Uterus (tissue), 3 donors: ENCODE measurements at regions not wholly inside any gene's neighbourhood (a gene's known extent, or its start where the extent isn't known, plus 50 kb on each side); places are given as distances from the start of the nearest gene placed in this dataset.
"Not testable (repeated sequence)": the region's sequence is repeated elsewhere in the genome, so short reads cannot be mapped to it uniquely, and the experiment has no call there.

Source experiments
- DNase-seq, 2 donors: peaks; one replicate each; pipeline ENCODE4 v3.0.0-alpha.2; 2019 to 2020
- H3K27ac ChIP-seq, 2 donors: fragments of 200-600 bp; sonication (generic); 1 replicate in 1 of 2; 2 replicates in 1 of 2; pipeline ENCODE4 v1.5.1; 2016 to 2018
- H3K27me3 ChIP-seq, 2 donors: fragments of 200-600 bp; sonication (generic); one replicate each; pipeline ENCODE4 v1.5.1; 2018 to 2019; ENCODE audit warnings: control low read depth in 1 of 2
- H3K36me3 ChIP-seq, 2 donors: fragments of 200-600 bp; sonication (generic); one replicate each; pipeline ENCODE4 v1.5.1; 2019; ENCODE audit warnings: control low read depth in 1 of 2
- H3K4me1 ChIP-seq, 2 donors: fragments of 200-600 bp; sonication (generic); one replicate each; pipeline ENCODE4 v1.5.1; 2018 to 2019; ENCODE audit warnings: control low read depth in 1 of 2
- H3K4me3 ChIP-seq, 2 donors: fragments of 200-600 bp; sonication (generic); 1 replicate in 1 of 2; 2 replicates in 1 of 2; pipeline ENCODE4 v1.5.1; 2018 to 2019; ENCODE audit warnings: mild to moderate bottlenecking in 1 of 2
- H3K9me3 ChIP-seq, 2 donors: fragments of 200-600 bp; sonication (generic); one replicate each; pipeline ENCODE4 v1.5.1; 2019; ENCODE audit warnings: control low read depth in 1 of 2
- POLR2A ChIP-seq, 2 donors: fragments of 450-650 bp; IDR thresholded peaks; one replicate each; pipeline ENCODE4 v1.6.1; 2016; ENCODE audit warnings: antibody characterized with exemption in 2 of 2, mild to moderate bottlenecking in 1 of 2, moderate library complexity in 1 of 2
- intact Hi-C: fragments of 100-400 bp; cut with DNase I; formaldehyde crosslinking; loops from one replicate; pipeline ENCODE4 v1.15.1; 2023; ENCODE audit warnings: low total_unique reads
- TF ChIP-seq, protein P1 (sequence below), 4 experiments: fragments of 200-600 bp in 2 of 4; fragments of 450-650 bp in 2 of 4; sonication (generic) in 2 of 4; IDR thresholded peaks; one replicate each; pipeline ENCODE4 v1.5.1; 2016 to 2019; ENCODE audit warnings: antibody characterized with exemption in 4 of 4, mild to moderate bottlenecking in 2 of 4, moderate library complexity in 1 of 4
- donor health status: DM: yes; HTN: yes; CAD: no.

DNA sequence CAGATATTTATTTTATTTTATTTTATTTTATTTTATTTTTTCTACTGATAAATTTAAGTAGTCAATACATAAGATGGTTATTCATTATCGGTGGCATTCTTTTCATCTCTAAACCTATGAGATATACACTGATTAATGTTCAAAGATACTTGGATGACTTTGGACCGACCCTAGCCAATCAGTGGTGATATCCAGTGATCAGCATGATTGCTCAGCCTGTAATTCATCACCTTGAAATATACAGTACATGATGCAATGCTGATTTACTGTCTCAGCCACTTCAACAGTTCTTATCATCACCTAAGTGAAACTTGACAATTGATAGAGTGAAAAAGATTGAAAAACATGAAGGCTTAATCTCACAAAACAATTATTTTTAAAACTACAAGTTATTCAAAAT is 1651.0 kb downstream of the REEP3 start:
- no peak for DNase-seq
- no peak overlapping the region for H3K4me3 ChIP-seq
- no peaks in the 10 kb centered on the region for H3K36me3 ChIP-seq
- TF ChIP-seq POLR2A (IDR thresholded peaks at IDR 0.05) = no peak
- TF ChIP-seq, protein P1, sequence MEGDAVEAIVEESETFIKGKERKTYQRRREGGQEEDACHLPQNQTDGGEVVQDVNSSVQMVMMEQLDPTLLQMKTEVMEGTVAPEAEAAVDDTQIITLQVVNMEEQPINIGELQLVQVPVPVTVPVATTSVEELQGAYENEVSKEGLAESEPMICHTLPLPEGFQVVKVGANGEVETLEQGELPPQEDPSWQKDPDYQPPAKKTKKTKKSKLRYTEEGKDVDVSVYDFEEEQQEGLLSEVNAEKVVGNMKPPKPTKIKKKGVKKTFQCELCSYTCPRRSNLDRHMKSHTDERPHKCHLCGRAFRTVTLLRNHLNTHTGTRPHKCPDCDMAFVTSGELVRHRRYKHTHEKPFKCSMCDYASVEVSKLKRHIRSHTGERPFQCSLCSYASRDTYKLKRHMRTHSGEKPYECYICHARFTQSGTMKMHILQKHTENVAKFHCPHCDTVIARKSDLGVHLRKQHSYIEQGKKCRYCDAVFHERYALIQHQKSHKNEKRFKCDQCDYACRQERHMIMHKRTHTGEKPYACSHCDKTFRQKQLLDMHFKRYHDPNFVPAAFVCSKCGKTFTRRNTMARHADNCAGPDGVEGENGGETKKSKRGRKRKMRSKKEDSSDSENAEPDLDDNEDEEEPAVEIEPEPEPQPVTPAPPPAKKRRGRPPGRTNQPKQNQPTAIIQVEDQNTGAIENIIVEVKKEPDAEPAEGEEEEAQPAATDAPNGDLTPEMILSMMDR (IDR thresholded peaks at IDR 0.05) = no peak
- H3K4me1 ChIP-seq = no peaks in the 10 kb centered on the region
- H3K9me3 ChIP-seq = no peaks in the 10 kb centered on the region
- no peaks in the 10 kb centered on the region for H3K27me3 ChIP-seq
- intact Hi-C loops = no loop called here
- H3K27ac ChIP-seq = no peak overlapping the region

DNA sequence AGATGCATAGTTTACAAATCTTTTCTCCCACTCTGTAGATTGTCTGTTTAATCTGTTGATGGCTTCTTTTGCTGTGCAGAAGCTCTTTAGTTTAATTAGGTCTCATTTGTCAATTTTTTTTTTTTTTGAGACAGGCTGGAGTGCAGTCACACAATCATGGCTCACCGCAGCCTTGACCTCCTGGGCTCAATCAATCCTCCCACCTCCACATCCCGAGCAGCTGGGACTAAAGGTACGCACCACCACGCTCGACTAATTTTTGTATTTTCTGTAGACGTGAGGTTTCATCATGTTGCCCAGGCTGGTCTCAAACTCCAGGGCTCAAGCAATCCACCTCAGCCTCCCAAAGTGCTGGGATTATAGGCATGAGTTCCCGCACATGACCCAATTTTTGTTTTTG is 1655.8 kb downstream of the REEP3 start:
- Histone ChIP-seq H3K4me3 (no peak overlapping the region), H3K9me3 (no peaks in the 10 kb centered on the region), H3K27ac (no peak overlapping the region), H3K4me1 (no peaks in the 10 kb centered on the region), H3K27me3 (no peaks in the 10 kb centered on the region), H3K36me3 (no peaks in the 10 kb centered on the region)
- TF ChIP-seq POLR2A (IDR thresholded peaks at IDR 0.05) = no peak
- TF ChIP-seq, protein P1 (IDR thresholded peaks at IDR 0.05) = no peak
- no peak for DNase-seq
- intact Hi-C loops = no loop called here

DNA sequence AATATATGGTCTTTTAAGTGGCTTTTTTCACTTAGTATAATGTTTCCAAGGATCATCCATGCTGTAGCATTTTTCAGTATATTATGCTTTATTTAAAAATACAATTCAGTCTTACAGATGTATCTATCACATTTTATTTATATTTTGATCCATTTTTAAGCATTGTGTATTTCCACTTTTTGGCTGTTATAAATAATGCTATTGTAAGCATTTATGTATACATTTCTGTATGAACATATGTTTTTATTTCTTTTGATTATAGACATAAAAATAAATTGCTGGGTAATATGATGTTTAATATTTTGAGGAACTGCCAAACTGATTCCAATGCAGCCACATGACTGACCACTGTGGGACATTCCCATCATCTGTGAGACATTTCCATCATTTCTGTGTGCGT is 1662.0 kb downstream of the REEP3 start:
- H3K27ac ChIP-seq = no peak overlapping the region
- no peaks in the 10 kb centered on the region for H3K36me3 ChIP-seq
- TF ChIP-seq POLR2A (IDR thresholded peaks at IDR 0.05) = no peak
- TF ChIP-seq, protein P1 (IDR thresholded peaks at IDR 0.05) = no peak
- intact Hi-C loops = no loop called here
- DNase-seq = no peak
- no peaks in the 10 kb centered on the region for H3K4me1 ChIP-seq
- no peaks in the 10 kb centered on the region for H3K9me3 ChIP-seq
- no peaks in the 10 kb centered on the region for H3K27me3 ChIP-seq
- H3K4me3 ChIP-seq = no peak overlapping the region

DNA sequence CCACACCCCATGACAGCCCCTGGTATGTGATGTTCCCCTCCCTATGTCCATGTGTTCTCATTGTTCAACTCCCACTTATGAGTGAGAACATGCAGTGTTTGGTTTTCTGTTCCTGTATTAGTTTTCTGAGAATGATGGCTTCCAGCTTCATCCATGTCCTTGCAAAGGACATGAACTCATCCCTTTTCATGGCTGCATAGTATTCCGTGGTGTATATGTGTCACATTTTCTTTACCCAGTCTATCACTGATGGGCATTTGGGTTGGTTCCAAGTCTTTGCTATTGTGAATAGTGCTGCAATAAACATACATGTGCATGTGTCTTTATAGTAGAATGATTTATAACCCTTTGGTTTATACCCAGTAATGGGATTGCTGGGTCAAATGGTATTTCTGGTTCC is 1665.5 kb downstream of the REEP3 start:
- H3K4me3 ChIP-seq, H3K9me3 ChIP-seq, DNase-seq, H3K4me1 ChIP-seq, H3K27ac ChIP-seq, H3K36me3 ChIP-seq, H3K27me3 ChIP-seq, intact Hi-C loops: not testable (repeated sequence)

DNA sequence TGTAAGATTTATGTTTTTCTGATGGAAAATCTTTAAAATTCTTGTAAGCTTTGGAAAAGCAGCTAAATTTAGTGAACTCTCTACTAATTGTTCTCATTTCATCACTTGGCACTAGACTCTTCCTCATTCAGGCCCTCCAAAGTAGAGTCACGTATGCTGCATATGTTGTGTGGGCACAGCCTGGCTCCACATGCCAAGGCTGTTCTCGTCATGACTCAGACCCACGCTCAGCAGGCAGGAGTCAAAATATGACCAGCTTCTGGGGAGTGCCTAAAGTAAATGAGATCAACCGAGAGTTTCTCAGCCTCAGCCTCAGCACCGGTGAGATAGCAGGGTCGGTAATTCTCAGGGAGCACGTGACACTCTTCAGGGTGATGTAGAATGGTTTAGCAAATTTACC is 1672.9 kb downstream of the REEP3 start:
- Histone ChIP-seq H3K27me3 (no peaks in the 10 kb centered on the region), H3K4me3 (no peak overlapping the region), H3K36me3 (no peaks in the 10 kb centered on the region), H3K9me3 (no peaks in the 10 kb centered on the region), H3K27ac (no peak overlapping the region), H3K4me1 (no peaks in the 10 kb centered on the region)
- intact Hi-C loops = no loop called here
- DNase-seq = no peak
- TF ChIP-seq, protein P1 (IDR thresholded peaks at IDR 0.05) = no peak

DNA sequence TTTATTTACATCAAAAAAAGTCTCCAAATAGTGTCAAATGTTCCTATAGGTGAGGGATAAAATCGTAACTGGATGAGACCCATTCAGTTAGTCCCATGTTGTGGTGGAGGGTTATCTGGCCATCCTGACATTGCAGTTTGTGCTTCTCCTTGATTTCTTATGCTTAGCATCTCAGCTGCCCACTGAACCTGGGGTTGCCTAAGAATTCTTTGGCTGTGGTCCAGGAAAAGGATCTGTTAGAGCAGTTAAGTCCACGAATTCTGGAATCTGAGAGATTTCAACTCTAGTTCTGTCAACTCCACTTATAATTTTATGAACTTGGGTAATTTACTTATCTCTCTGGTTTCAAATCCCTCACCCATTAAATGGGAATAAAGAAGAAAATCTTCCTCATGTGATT is 1673.4 kb downstream of the REEP3 start:
- Histone ChIP-seq H3K9me3 (no peaks in the 10 kb centered on the region), H3K4me3 (no peak overlapping the region), H3K36me3 (no peaks in the 10 kb centered on the region), H3K27ac (no peak overlapping the region), H3K4me1 (no peaks in the 10 kb centered on the region), H3K27me3 (no peaks in the 10 kb centered on the region)
- DNase-seq = no peak
- TF ChIP-seq, protein P1 (IDR thresholded peaks at IDR 0.05) = no peak
- no peak for TF ChIP-seq POLR2A (IDR thresholded peaks at IDR 0.05)
- intact Hi-C loops = no loop called here
